GM18520 (cell line): ENCODE measurements at regions not wholly inside any gene's neighbourhood (a gene's known extent, or its start where the extent isn't known, plus 50 kb on each side); places are given as distances from the start of the nearest gene placed in this dataset.
"Not testable (repeated sequence)": the region's sequence is repeated elsewhere in the genome, so short reads cannot be mapped to it uniquely, and the experiment has no call there.

ENCODE experiments used
- ATAC-seq: cut with Tn5 transposase; IDR thresholded peaks from one replicate; pipeline ENCODE4 v1.9.1; 2021; ENCODE audit not compliant: unreplicated experiment

DNA sequence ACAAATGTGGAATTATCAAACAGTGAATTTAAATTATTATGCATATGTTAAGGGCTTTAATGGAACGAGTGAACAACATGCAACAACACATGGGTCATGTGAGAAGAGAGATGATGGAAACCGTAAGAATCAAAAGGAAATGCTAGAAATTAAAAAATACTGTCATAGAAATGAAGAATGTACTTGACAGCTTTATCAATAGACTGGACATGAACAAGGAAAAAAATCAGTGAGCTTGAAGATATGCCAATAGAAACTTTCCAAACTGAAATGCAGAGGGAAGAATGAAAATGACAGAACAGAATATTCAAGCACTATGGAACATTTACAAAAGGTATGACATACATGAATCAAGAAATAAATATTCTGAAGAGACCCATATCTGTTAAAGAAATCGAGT is 117.7 kb upstream of the KCNJ3 start:
- no peak for ATAC-seq

DNA sequence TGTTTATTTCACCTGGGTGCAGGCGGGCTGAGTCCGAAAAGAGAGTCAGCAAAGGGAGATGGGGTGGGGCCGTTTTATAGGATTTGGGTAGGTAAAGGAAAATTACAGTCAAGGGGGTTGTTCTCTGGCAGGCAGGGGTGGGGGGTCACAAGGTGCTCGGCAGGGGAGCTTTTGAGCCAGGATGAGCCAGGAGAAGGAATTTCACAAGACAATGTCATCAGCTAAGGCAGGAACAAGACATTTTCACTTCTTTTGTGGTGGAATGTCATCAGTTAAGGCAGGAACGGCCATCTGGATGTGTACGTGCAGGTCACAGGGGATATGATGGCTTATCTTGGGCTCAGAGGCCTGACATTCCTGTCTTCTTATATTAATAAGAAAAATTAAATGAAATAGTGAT is 115.8 kb upstream of the KCNJ3 start:
- ATAC-seq, result not testable (repeated sequence)

DNA sequence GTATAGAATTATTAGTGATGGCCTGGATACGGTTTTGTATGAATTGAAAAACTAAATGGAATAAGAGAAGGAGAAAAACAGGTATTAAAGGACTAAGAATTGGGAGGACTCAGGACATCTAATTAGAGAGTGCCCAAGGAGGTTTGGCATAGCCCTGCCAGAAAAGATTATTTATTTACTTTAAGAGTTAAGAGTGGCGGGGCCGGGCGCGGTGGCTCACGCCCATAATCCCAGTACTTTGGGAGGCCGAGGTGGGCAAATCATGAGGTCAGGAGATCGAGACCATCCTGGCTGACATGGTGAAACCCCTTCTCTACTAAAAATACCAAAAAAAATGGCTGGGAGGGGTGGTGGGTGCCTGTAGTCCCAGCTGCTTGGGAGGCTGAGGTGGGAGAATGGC is 115.2 kb upstream of the KCNJ3 start:
- not testable (repeated sequence) for ATAC-seq

DNA sequence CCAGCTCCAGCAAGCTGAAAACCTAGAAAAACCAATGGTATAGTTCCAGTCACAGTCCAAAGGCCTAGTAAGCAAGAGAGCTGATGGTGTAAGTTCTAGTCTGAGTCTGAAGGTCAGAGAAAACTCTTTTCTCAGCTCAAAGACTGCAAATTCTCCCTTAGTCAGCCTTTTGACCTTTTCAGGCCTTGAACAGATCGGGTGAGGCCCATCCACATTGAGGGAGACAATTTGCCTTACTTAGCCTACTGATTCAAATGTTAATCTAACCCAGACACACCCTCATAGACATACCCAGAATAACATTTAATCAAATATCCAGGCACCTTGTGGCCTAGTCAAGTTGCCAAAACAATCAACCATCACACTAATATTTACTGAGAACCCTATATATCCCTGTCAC is 110.8 kb upstream of the KCNJ3 start:
- ATAC-seq, result no peak

DNA sequence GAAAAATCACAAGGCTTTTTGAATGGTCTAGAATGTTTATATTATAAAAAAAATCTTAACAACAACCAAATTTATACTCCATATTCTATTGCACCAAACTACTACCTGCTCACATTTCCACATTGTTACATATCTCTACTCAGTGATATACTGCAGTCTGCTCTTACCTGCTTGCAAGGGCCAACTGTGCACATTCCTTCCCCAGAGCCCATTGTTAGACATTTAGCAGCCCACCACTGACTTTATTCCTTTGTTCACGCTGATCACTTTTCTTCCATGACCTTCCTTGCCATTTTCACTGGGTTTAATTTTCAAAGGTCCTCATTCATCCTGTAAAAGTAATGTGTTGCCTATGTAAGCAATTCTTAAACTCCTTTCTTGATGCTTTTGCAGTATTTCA is 109.7 kb upstream of the KCNJ3 start:
- ATAC-seq, result no peak

DNA sequence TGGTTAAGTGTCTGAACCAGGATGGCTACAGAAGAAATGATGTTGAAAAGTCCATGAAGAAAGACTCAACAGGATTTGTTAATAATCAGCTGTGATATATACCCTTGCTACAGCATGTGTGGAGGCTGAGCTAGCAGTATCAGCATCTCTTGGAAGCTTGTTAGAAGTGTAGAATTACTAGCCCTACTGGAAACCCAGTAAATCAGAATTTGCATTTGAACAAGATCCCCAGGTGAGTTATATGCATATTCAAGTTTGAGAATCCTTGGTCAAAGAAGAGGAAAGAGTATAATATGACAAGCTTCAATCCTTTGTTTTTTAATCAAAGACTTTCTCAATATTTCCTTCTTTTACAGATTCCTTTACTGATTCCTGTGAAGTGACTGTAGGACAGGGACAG is 109.0 kb upstream of the KCNJ3 start:
- ATAC-seq, result no peak

DNA sequence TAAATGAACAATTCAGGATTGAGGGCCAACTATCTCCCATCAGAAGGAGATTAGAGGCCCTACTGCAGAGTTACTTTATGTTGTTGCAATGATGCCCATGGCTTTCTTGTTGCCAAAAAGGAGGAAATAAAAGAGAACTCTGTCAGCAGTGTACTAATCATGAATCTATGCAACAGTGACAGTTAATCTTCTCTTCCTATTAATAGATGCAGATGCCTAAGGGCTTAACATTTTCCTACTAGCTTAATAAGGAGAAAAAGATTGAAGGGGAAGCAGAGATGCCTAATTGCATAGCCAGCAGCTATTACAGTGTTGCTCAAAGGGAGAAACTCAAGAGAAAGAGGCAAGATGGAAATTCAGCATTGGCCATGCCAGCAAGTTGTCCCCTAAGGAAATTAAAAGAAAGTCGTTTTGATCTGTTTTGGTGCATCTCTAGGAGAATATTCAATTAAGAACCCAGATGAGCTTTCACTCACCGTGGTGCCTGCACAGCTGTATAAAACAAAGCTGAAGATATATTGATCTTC is 107.1 kb upstream of the KCNJ3 start:
- ATAC-seq, result no peak

DNA sequence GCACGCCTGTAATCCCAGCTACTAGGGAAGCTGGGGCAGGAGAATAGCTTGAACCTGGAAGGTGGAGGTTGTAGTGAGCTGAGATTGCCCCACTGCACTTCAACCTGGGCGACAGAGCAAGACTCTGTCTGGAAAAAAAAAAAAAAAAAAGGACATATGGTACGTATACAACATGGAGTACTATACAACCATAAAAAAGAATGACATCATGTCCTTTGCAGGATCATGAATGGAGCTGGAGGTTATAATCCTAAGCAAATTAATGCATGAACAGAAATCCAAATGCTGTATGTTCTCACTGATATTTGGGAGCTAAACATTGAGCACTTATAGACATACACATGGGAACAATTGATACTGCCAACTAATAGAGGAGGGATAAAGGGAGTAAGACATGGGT is 99.3 kb upstream of the KCNJ3 start:
- no peak for ATAC-seq

DNA sequence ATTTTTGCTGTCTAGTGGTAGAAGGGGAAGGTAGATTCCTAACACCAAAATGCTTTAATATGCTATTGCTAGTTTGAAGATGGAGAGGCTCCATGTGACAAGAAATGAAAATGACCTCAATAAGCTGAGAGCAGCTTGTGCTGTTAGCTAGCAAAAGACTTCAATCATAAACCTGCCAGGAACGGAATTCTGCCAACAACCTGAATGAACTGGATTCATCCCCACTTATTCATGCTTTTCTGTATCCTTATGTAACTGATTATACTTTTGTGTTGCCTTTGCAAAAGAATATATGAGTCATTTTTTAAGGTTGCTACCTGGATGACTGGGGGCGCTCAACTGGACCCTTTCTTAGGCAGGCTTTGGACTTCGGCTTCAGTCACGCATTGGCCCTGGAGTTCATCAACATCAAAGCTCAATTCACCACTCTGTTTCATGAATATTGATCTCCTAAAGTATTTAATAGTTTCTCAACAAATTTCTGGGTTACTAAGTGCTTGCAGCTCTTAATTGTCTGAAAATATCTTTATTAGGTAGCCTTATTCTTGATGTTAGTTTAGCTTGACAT is 97.5 kb upstream of the KCNJ3 start:
- ATAC-seq, result no peak

DNA sequence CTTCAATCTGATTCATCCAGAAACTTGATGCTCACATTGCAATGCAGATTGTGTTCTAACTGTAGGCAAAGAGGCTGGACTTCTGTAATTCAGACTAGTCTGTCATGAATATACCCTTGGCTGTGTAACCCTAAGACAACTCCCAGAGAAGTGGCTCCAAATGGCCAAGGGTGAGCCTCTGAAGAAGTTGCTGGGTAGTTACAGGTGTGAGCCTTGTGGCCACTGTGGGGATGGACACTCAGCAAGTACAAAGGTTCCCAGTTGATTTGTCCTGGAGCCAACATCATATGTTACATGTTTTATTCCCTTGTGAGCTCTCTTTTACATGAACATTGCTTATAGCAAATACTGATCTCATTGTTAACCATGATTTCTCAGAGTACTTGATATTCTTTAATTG is 94.8 kb upstream of the KCNJ3 start:
- no peak for ATAC-seq

DNA sequence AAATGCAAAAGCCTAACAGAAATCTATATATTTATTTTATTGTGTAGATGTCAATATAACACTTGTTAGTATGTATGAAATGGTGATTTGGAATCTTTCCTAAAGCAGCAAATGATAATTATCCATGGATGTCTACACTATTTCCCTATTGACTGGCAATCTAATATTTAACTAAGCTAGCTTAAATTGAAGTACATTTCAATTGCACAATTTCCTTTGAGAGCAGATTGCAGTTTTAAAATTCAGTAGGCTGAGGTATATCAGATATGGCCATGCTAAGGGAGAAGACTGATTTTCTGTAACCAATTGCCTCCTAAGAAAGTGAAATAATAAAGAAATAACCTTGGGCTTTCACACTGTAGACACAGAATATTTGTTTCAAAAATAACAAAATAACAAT is 90.1 kb upstream of the KCNJ3 start:
- no peak for ATAC-seq

DNA sequence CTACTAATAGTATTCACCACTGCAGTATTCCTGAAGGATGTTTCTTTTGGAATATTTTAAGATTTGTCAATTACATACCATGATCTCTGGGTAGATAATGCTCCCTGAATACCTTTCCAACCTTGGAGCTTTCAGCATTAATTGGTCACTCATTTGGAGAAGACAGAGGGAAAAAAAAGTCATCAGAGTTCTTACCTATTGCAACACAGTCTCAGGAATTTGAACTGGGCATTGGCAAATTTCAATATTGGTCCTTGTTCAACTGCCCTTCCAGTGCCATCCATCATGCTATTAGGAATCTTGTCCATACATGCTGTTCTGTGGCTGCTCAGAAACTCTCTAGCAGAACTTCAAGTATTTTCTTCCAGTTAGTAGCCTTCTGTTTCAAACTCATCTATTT is 83.6 kb upstream of the KCNJ3 start:
- ATAC-seq, result no peak

DNA sequence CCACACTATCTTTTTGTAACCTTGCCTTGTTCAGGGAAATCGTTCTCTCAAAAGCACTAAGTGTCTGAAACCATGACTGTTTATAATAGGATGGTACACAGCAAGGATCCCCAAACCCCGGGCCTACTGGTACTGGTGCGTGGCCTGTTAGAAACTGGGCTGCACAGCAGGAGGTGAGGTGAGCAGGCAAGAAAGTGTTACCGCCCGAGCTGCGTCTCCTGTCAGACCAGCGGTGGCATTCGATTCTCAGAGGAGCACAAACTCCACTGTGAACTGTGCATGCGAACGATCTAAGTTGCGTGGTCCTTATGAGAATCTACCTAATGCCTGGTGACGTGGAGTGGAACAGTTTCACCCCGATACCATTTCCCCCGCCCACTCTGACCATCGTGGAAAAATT is 81.8 kb upstream of the KCNJ3 start:
- no peak for ATAC-seq

DNA sequence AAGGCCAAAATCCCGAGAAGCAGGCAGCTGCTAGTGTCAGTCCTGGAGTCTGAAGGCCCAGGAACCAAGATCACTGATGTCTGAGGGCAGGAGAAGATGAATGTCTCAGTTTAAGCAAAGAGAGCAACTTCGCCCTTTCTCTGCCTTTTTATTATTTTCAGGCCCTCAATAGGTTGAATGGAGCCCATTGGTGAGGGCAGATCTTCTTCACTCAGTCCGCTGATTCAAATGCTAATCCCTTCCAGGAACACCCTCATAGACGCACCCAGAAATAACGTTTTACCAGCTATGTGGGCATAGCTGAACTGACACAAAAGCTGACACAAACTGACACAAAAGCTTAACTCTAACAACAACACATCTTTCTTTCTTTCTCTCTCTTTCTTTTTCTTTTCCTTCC is 78.0 kb upstream of the KCNJ3 start:
- no peak for ATAC-seq

DNA sequence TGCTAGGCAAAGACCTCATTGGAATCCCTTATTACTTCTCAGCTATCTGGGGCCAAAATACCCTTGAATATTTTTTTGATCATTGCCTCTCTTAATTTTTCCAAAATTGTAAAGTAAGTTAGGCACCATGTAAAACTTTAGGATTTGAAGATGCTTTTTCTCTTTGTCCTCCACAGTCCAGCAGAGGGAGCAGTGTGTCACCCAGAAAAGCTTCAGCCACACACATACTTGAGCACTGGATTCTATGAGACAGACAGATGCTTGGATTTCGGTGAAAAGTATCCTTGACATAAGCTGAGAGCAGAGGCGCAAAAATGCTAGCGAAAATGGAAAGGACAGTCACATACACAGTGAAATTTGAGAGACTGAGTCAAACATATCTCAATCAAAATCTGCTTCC is 74.7 kb upstream of the KCNJ3 start:
- peak; percentile 54 for ATAC-seq

DNA sequence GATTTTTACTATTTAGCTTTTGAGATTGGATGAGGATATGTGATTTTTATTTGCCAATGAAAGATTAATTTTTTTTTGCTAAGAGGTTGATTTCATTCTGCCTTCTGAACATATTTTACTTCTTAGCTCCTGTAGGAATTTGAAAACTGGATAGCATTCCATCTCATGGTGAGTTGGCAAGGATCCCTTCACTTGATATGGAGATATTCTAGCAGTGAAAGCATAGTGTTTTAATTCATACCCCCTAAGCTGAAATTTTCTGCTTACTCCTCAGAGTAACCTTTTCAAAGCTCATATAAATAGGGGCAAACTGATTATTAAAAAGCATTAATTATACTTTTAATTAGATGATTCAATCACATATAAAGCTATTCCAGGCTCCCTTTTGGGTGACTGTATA is 61.0 kb upstream of the KCNJ3 start:
- ATAC-seq, result no peak

DNA sequence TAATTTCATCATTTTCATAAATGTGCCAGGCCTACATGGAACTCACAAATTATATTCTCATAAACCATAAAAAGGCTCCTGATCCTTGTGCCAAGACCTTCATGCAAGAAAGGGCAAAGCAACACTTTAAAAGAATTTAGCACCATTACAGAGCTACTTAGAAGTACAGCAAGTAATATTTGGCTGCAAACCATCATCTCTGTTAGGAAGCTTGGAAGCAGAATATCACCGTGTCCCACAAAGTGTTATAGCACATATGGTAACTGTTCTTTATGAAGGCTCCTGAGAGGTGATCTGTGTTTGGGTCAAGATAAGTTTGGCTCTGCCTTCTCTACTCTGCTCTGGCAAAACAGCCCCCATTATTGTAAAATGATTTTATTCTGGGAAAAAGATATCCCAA is 59.7 kb upstream of the KCNJ3 start:
- no peak for ATAC-seq

DNA sequence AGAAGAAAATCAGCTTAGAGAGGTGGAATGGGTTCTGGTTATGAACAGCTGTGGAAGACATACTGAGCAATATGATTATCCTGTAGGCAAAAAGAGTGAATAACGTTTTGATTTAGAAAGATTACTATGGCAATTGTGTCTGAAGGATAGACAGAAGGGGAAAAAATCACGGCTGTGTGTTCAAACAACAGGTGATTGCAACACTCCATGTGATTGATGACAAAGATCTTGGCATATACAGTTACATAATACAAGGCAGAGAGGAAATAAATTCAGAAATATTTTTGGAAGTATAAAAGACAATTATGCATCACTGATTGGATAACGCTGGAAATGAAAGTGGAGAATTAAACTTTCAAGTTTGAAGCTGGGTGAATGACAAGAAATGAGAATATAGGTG is 58.5 kb upstream of the KCNJ3 start:
- ATAC-seq, result no peak
